BE2C (cell line): ENCODE measurements at regions not wholly inside any gene's neighbourhood (a gene's known extent, or its start where the extent isn't known, plus 50 kb on each side); places are given as distances from the start of the nearest gene placed in this dataset.

Source experiments
- DNase-seq: peaks from one replicate; pipeline ENCODE4 v3.0.0-alpha.2; 2020
- H3K27me3 ChIP-seq: fragments of 250-450 bp; sonication (Bioruptor Pico); 2 replicates; pipeline ENCODE4 v1.5.1; 2020; ENCODE audit warnings: mild to moderate bottlenecking
- H3K36me3 ChIP-seq: fragments of 250-450 bp; sonication (Bioruptor Pico); 2 replicates; pipeline ENCODE4 v1.5.1; 2020; ENCODE audit warnings: mild to moderate bottlenecking
- H3K4me1 ChIP-seq: fragments of 250-450 bp; sonication (Bioruptor Pico); 2 replicates; pipeline ENCODE4 v1.5.1; 2020
- H3K4me3 ChIP-seq: 2 replicates; pipeline ENCODE4 v1.5.1; 2011; ENCODE audit warnings: low read depth, low read length
- H3K9me3 ChIP-seq: fragments of 250-450 bp; sonication (Bioruptor Pico); 2 replicates; pipeline ENCODE4 v1.5.1; 2020
- TF ChIP-seq, protein P1 (sequence below): IDR thresholded peaks from 2 replicates; pipeline ENCODE4 v1.5.1; 2012; ENCODE audit warnings: mild to moderate bottlenecking, low read depth, low read length

DNA sequence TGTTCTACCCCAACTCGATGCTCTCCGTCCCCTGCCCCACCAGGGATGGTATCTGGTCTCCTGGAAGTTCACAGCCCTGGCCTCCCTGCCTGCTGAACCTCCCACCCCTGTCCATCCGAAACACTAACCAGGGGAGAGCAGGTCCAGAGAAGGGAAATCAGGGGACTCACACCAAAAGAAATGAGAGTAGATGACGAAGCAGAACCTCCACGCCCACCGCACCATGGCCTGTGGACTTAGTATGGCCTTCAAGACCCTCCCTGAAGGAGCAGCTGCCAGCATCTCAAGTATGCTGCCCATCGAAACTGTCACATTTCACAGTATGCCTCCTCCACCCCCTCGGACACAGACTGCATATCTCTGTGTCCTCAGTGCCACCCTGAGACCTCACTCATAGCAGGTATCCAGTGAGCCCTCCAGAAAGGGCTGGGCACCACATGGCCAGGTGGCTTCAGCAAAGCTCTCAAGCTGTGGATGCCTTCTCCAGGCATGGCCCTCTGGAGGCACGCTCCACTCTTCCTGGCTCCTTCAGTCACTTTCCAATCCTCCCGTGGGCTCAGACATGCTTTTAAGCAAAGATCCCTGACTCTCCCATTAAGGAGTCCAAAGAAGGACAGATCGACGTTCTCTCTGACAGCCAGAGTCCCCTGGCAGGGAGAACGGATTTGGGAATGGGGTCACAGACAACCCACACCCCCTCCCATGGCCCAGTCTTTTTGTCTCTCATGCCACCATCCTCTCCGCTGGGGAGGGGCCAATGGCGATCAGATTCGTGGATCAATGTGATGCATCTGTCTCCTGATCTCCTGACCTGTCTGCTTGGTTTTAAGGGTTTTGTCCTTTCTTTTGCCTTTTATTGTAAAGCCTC is 158.4 kb downstream of the ANKRD60 start:
- no peaks in the 10 kb centered on the region for H3K27me3 ChIP-seq
- TF ChIP-seq, protein P1, sequence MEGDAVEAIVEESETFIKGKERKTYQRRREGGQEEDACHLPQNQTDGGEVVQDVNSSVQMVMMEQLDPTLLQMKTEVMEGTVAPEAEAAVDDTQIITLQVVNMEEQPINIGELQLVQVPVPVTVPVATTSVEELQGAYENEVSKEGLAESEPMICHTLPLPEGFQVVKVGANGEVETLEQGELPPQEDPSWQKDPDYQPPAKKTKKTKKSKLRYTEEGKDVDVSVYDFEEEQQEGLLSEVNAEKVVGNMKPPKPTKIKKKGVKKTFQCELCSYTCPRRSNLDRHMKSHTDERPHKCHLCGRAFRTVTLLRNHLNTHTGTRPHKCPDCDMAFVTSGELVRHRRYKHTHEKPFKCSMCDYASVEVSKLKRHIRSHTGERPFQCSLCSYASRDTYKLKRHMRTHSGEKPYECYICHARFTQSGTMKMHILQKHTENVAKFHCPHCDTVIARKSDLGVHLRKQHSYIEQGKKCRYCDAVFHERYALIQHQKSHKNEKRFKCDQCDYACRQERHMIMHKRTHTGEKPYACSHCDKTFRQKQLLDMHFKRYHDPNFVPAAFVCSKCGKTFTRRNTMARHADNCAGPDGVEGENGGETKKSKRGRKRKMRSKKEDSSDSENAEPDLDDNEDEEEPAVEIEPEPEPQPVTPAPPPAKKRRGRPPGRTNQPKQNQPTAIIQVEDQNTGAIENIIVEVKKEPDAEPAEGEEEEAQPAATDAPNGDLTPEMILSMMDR, result no peak
- no peaks in the 10 kb centered on the region for H3K36me3 ChIP-seq
- no peak for DNase-seq
- no peak overlapping the region for H3K4me3 ChIP-seq
- no peaks in the 10 kb centered on the region for H3K9me3 ChIP-seq
- peaks cover 3% of the 10 kb centered on the region; the same call in 1 of the 2 replicates for H3K4me1 ChIP-seq

DNA sequence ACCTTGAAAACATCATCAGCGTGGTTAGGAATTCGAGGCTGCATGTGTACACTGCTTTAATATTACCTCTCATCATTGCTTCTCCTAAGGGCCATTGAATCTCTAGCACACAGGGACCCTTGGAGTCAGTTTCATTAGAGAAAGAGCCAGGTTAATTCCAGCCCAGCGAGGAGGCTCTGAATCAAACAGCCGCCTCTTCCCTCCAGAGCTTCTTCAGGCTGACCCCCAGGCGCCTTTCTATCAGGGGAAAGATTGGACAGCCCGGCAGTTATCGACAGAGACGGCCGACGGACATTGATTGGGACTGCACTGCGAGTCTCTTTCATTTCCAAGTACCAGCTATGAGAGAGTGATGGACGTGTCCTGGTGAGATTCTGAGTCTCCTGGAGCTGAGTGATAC is 159.2 kb downstream of the ANKRD60 start:
- H3K9me3 ChIP-seq, result no peaks in the 10 kb centered on the region
- no peaks in the 10 kb centered on the region for H3K36me3 ChIP-seq
- no peak overlapping the region for H3K4me3 ChIP-seq
- no peak for DNase-seq
- no peaks in the 10 kb centered on the region for H3K4me1 ChIP-seq
- no peaks in the 10 kb centered on the region for H3K27me3 ChIP-seq
- TF ChIP-seq, protein P1, result no peak

DNA sequence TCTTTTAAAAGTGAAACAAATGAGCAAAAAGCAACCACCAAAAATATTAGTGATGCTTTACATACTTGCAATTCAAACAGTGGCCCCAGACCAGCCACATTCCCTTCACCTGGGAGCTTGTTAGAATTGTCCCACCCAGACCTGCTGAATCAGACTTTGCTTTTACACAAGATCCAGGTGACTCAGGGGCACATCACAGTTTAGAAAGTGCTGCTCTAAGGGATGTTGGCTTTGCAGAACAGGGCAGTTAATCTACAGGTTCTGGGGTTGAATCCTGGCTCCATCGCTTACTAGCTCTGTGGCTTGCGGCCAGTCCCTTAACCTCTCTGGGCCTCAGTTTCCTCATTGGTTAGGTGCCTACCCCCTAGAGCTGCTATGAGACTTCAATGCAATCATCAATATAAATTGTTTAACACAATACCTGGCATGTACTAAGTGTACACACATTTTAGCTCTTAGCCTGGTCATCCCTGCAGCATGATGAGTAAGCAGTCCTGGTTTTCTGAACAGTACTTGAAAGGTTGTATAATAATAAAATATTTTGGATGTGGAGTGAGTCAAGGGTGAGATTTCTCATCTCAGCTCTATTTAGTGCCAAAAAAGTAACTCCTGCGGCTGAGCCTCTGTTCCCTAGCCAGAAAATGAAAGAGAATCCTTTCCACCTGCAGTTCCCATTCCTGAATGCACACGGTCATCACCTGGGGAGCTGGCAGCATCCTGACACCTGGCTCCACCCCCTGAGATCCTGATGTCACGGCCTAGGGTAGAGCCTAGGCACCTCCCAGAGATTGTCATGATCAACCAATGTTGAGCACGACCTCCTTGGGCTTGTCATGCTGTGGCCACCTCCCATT is 162.7 kb downstream of the ANKRD60 start:
- H3K36me3 ChIP-seq, result no peaks in the 10 kb centered on the region
- no peak for DNase-seq
- no peaks in the 10 kb centered on the region for H3K27me3 ChIP-seq
- no peaks in the 10 kb centered on the region for H3K4me1 ChIP-seq
- H3K9me3 ChIP-seq, result no peaks in the 10 kb centered on the region
- no peak overlapping the region for H3K4me3 ChIP-seq
- TF ChIP-seq, protein P1, result no peak

DNA sequence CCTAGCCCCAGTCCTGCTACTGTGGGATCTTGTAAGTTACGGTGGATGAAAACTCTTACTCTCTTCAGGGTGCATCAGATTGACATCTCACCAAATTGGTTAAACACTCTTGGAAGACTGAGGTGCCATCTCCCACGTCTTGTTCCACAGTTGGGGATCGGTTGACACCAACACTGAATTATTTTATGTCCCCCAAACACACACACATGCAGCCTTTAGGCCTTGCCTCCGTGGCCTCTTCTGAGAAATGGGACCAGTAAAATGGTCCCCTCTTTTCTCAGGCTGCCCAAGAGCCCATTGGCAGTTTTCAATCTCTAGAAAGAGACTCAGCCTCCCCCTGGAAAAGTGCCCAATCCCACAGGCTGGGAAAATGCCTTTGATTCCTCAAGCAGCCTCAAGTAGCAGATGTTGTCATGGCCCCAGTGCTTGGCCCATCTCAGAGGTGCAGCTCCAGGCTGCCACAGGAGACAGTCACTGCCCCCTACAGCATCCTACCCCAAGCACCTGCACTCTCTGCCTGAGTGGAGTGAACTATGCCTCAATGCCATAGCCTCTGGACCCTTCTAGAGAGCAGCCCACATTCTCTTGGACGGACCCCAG is 163.9 kb downstream of the ANKRD60 start:
- TF ChIP-seq, protein P1, result no peak
- Histone ChIP-seq H3K9me3 (no peaks in the 10 kb centered on the region), H3K4me1 (no peaks in the 10 kb centered on the region), H3K4me3 (no peak overlapping the region), H3K27me3 (no peaks in the 10 kb centered on the region), H3K36me3 (no peaks in the 10 kb centered on the region)
- DNase-seq, result no peak

DNA sequence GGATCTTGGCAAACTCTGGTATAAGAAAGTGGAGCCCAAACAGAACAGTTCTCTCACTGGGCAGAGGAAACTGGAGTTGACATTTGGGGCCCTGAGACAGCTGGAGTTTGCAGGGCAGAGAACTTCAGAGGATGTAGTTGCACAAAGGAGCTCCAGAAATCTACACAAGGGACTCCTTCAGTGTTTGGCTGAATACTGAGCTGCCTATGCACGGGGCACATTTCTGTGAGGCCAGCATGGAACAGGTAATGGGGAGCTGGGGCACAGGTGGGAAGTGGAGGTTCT is 169.3 kb downstream of the ANKRD60 start:
- no peak for DNase-seq
- Histone ChIP-seq H3K4me1 (no peaks in the 10 kb centered on the region; the same call in 1 of the 2 replicates), H3K27me3 (no peaks in the 10 kb centered on the region), H3K4me3 (no peak overlapping the region), H3K36me3 (no peaks in the 10 kb centered on the region), H3K9me3 (no peaks in the 10 kb centered on the region)
- TF ChIP-seq, protein P1, result no peak
